ENCODE measurements at regions not wholly inside any gene's neighbourhood (a gene's known extent, or its start where the extent isn't known, plus 50 kb on each side); places are given as distances from the start of the nearest gene placed in this dataset.

GRCh38 chr5:56612353-56612752 is 203.0 kb upstream of the MAP3K1 start:
- no peak overlapping the region for H3K4me3 ChIP-seq (ENCODE audit: low read length)
- DNase-seq (ENCODE audit: low read depth), result no peak
- no peak for TF ChIP-seq CTCF (conservative IDR thresholded peaks at IDR 0.05; ENCODE audit: low read length)

GRCh38 chr5:56610093-56610698 is 205.2 kb upstream of the MAP3K1 start:
- TF ChIP-seq CTCF (conservative IDR thresholded peaks at IDR 0.05; ENCODE audit: low read length), result no peak
- H3K4me3 ChIP-seq (ENCODE audit: low read length), result no peak overlapping the region
- DNase-seq (ENCODE audit: low read depth), result no peak

- DNase-seq (ENCODE audit: low read depth), result peak; percentile 59
- no peak for TF ChIP-seq CTCF (conservative IDR thresholded peaks at IDR 0.05; ENCODE audit: low read length)
These were observed 207.0 kb upstream of the MAP3K1 start for GRCh38 chr5:56608217-56608925.

GRCh38 chr5:56607551-56607950 is 207.8 kb upstream of the MAP3K1 start:
- no peak for TF ChIP-seq CTCF (conservative IDR thresholded peaks at IDR 0.05; ENCODE audit: low read length)
- H3K4me3 ChIP-seq (ENCODE audit: low read length), result no peak overlapping the region
- peak; percentile 36 for DNase-seq (ENCODE audit: low read depth)

More at GRCh38 chr5:56608217-56608925, 207.0 kb upstream of the MAP3K1 start:
- H3K4me3 ChIP-seq (ENCODE audit: low read length), result no peak overlapping the region

- no peak overlapping the region for H3K4me3 ChIP-seq (ENCODE audit: low read length)
- DNase-seq (ENCODE audit: low read depth), result no peak
- no peak for TF ChIP-seq CTCF (conservative IDR thresholded peaks at IDR 0.05; ENCODE audit: low read length)
These were observed 208.3 kb upstream of the MAP3K1 start for GRCh38 chr5:56607074-56607473.

GRCh38 chr5:56606192-56606591 is 209.2 kb upstream of the MAP3K1 start:
- DNase-seq (ENCODE audit: low read depth), result no peak
- H3K4me3 ChIP-seq (ENCODE audit: low read length), result no peak overlapping the region
- TF ChIP-seq CTCF (conservative IDR thresholded peaks at IDR 0.05; ENCODE audit: low read length), result no peak

- no peak overlapping the region for H3K4me3 ChIP-seq (ENCODE audit: low read length)
- DNase-seq (ENCODE audit: low read depth), result no peak
- TF ChIP-seq CTCF (conservative IDR thresholded peaks at IDR 0.05; ENCODE audit: low read length), result no peak
These were observed 210.1 kb upstream of the MAP3K1 start for GRCh38 chr5:56605231-56605630.
